CD14-positive monocyte (primary cell): ENCODE measurements at regions not wholly inside any gene's neighbourhood (a gene's known extent, or its start where the extent isn't known, plus 50 kb on each side); places are given as distances from the start of the nearest gene placed in this dataset.

Experiments used
- DNase-seq, 3 donors: peaks; one replicate each; pipeline ENCODE4 v3.0.0-alpha.2; 2011 to 2022
- H2AFZ ChIP-seq: 2 replicates; pipeline ENCODE4 v1.6.0; 2012; ENCODE audit warnings: mild to moderate bottlenecking, low read depth, low read length, inconsistent platforms; ENCODE audit not compliant: insufficient read depth, poor library complexity, severe bottlenecking
- H3K27ac ChIP-seq, 2 donors: 1 replicate in 1 of 2; 2 replicates in 1 of 2; pipeline ENCODE4 v1.5.1; 2012 to 2013; ENCODE audit warnings: low read length in 2 of 2, control low read depth in 1 of 2, inconsistent platforms in 1 of 2, low read depth in 1 of 2, mild to moderate bottlenecking in 1 of 2
- H3K27me3 ChIP-seq, 2 donors: one replicate each; pipeline versions ENCODE4 v1.6.0 to v1.6.1; 2011 to 2013; ENCODE audit warnings: low read length in 2 of 2; ENCODE audit not compliant: control insufficient read depth in 2 of 2, insufficient read depth in 2 of 2
- H3K36me3 ChIP-seq, 2 donors: replicated peaks in 1 of 2; 1 replicate in 1 of 2; 2 replicates in 1 of 2; pipeline versions ENCODE4 v1.5.1 to v1.6.1; 2012 to 2013; ENCODE audit warnings: low read length in 2 of 2, control low read depth in 1 of 2, inconsistent platforms in 1 of 2, mild to moderate bottlenecking in 1 of 2; ENCODE audit not compliant: insufficient read depth in 2 of 2, control insufficient read depth in 1 of 2
- H3K4me1 ChIP-seq, 2 donors: 1 replicate in 1 of 2; 2 replicates in 1 of 2; pipeline versions ENCODE4 v1.5.1 to v1.6.1; 2012 to 2013; ENCODE audit warnings: low read length in 2 of 2, control low read depth in 1 of 2, inconsistent platforms in 1 of 2, mild to moderate bottlenecking in 1 of 2, moderate library complexity in 1 of 2; ENCODE audit not compliant: insufficient read depth in 2 of 2, control insufficient read depth in 1 of 2
- H3K4me2 ChIP-seq: replicated peaks from 2 replicates; pipeline ENCODE3; 2012; ENCODE audit warnings: low read length, moderate library complexity, mild to moderate bottlenecking; ENCODE audit not compliant: poor library complexity, severe bottlenecking; ENCODE audit errors: extremely low read depth
- H3K4me3 ChIP-seq, 3 experiments: fragments of 200-600 bp in 1 of 3; sonication (generic) in 1 of 3; replicated peaks in 1 of 3; 1 replicate in 2 of 3; 2 replicates in 1 of 3; pipeline ENCODE4 v1.5.1; 2011 to 2013; ENCODE audit warnings: low read length in 3 of 3, mild to moderate bottlenecking in 3 of 3, control low read depth in 2 of 3, low read depth in 2 of 3, inconsistent platforms in 1 of 3, moderate library complexity in 1 of 3
- H3K79me2 ChIP-seq: 2 replicates; pipeline ENCODE4 v1.6.0; 2012; ENCODE audit warnings: mild to moderate bottlenecking, control low read depth, inconsistent platforms, low read length, moderate library complexity; ENCODE audit not compliant: insufficient read depth
- H3K9ac ChIP-seq: 2 replicates; pipeline ENCODE4 v1.6.0; 2017; ENCODE audit warnings: low read length, mild to moderate bottlenecking; ENCODE audit not compliant: insufficient read depth, poor library complexity, severe bottlenecking
- H3K9me3 ChIP-seq, 2 donors: replicated peaks in 1 of 2; 1 replicate in 1 of 2; 2 replicates in 1 of 2; pipeline versions ENCODE4 v1.5.1 to v1.6.1; 2012 to 2013; ENCODE audit warnings: low read length in 2 of 2, control low read depth in 1 of 2; ENCODE audit not compliant: control insufficient read depth in 1 of 2, insufficient read depth in 1 of 2
- H4K20me1 ChIP-seq: 2 replicates; pipeline ENCODE4 v1.6.0; 2012; ENCODE audit warnings: mild to moderate bottlenecking, low read length, control low read depth, moderate library complexity; ENCODE audit not compliant: insufficient read depth
- H3K27ac Mint-ChIP-seq, 7 donors: one replicate each; pipeline ENCODE4 v1.8.0; 2020; ENCODE audit warnings: mild to moderate bottlenecking in 7 of 7, mixed read lengths in 7 of 7, moderate library complexity in 6 of 7, inconsistent platforms in 2 of 7
- H3K27me3 Mint-ChIP-seq, 3 donors: one replicate each; pipeline ENCODE4 v1.8.0; 2021 to 2022; ENCODE audit warnings: low read depth in 3 of 3, mild to moderate bottlenecking in 3 of 3, mixed read lengths in 3 of 3, moderate library complexity in 3 of 3, inconsistent platforms in 1 of 3
- H3K36me3 Mint-ChIP-seq, 2 donors: one replicate each; pipeline ENCODE4 v1.8.0; 2020; ENCODE audit warnings: mixed read lengths in 2 of 2, inconsistent platforms in 1 of 2, mild to moderate bottlenecking in 1 of 2
- H3K4me1 Mint-ChIP-seq: one replicate; pipeline ENCODE4 v1.8.0; 2020; ENCODE audit warnings: mild to moderate bottlenecking, mixed read lengths
- H3K4me3 Mint-ChIP-seq, 2 donors: one replicate each; pipeline ENCODE4 v1.8.0; 2020; ENCODE audit warnings: mild to moderate bottlenecking in 2 of 2, mixed read lengths in 2 of 2, moderate library complexity in 1 of 2
- H3K9me3 Mint-ChIP-seq, 7 donors: one replicate each; pipeline ENCODE4 v1.8.0; 2020 to 2022; ENCODE audit warnings: mixed read lengths in 7 of 7, mild to moderate bottlenecking in 6 of 7, moderate library complexity in 6 of 7, inconsistent platforms in 2 of 7
- CTCF ChIP-seq: fragments of 200-600 bp; IDR thresholded peaks from one replicate; pipeline ENCODE4 v1.8.0; 2022; ENCODE audit warnings: antibody characterized with exemption, mild to moderate bottlenecking
- whole genome bisulfite sequencing: methylation state at CpG from one replicate; pipeline ENCODE4 v1.1.5; 2013; ENCODE audit warnings: missing lambda C conversion rate; ENCODE audit not compliant: insufficient coverage; 5-methylcytosine and 5-hydroxymethylcytosine counted together
- intact Hi-C, 2 donors: fragments of 100-400 bp; cut with micrococcal nuclease; formaldehyde crosslinking; loops; one replicate each; pipeline versions ENCODE4 v1.15.0 to v1.15.1; 2023

- no peak for TF ChIP-seq CTCF
- no peak for DNase-seq
- H3K36me3 ChIP-seq: no peaks in the 10 kb centered on the region
- no peaks in the 10 kb centered on the region for H4K20me1 ChIP-seq
- H3K4me1 Mint-ChIP-seq: no peaks in the 10 kb centered on the region
- no peaks in the 10 kb centered on the region for H3K27me3 ChIP-seq
- H3K79me2 ChIP-seq: no peaks in the 10 kb centered on the region
- WGBS: no CpG with 5 or more reads among the region's 4 CpGs
- intact Hi-C loops: no loop called here
- no peak overlapping the region for H3K4me3 ChIP-seq
- no peaks in the 10 kb centered on the region for H3K4me1 ChIP-seq
- H3K4me2 ChIP-seq: no peak overlapping the region
- no peak overlapping the region for H3K27ac ChIP-seq
- H3K27ac Mint-ChIP-seq: no peak overlapping the region
- no peak overlapping the region for H3K9ac ChIP-seq
- H3K4me3 Mint-ChIP-seq: no peak overlapping the region
- H3K36me3 Mint-ChIP-seq: no peaks in the 10 kb centered on the region
- peaks cover 0 to 6% (median 3%) of the 10 kb centered on the region in 7 donors for H3K9me3 Mint-ChIP-seq
- H2AFZ ChIP-seq: no peak overlapping the region
- peaks cover 3 to 5% of the 10 kb centered on the region in 2 donors for H3K9me3 ChIP-seq
- peaks cover 0 to 3% (median 0%) of the 10 kb centered on the region in 3 donors for H3K27me3 Mint-ChIP-seq
Observed at GRCh38 chr5:145536133-145536532, 299.0 kb downstream of the PRELID2 start.

- no peaks in the 10 kb centered on the region for H3K4me1 ChIP-seq
- H3K4me3 ChIP-seq: no peak overlapping the region
- H3K4me2 ChIP-seq: no peak overlapping the region
- WGBS: no CpG with 5 or more reads among the region's 5 CpGs
- no peak for TF ChIP-seq CTCF
- H3K9ac ChIP-seq: no peak overlapping the region
- intact Hi-C loops: no loop called here
- H3K79me2 ChIP-seq: no peaks in the 10 kb centered on the region
- Mint-ChIP-seq H3K4me1 (no peaks in the 10 kb centered on the region), H3K9me3 (peaks cover 0 to 5% (median 2%) of the 10 kb centered on the region in 7 donors), H3K4me3 (no peak overlapping the region), H3K27ac (no peak overlapping the region), H3K36me3 (no peaks in the 10 kb centered on the region), H3K27me3 (no peaks in the 10 kb centered on the region)
- no peaks in the 10 kb centered on the region for H3K36me3 ChIP-seq
- H3K27me3 ChIP-seq: no peaks in the 10 kb centered on the region
- no peak overlapping the region for H3K27ac ChIP-seq
- H3K9me3 ChIP-seq: peaks cover 0 to 3% of the 10 kb centered on the region in 2 donors
- DNase-seq: no peak
- no peaks in the 10 kb centered on the region for H4K20me1 ChIP-seq
- H2AFZ ChIP-seq: no peak overlapping the region
Observed at GRCh38 chr5:145531038-145531734, 304.0 kb downstream of the PRELID2 start.
